HAP-1 (cell line): ENCODE measurements at regions not wholly inside any gene's neighbourhood (a gene's known extent, or its start where the extent isn't known, plus 50 kb on each side); places are given as distances from the start of the nearest gene placed in this dataset.
"Not testable (repeated sequence)": the region's sequence is repeated elsewhere in the genome, so short reads cannot be mapped to it uniquely, and the experiment has no call there.

Source experiments
- DNase-seq, 2 experiments: peaks; one replicate each; pipeline ENCODE4 v3.0.0-alpha.2; 2016 to 2020; ENCODE audit warnings: low spot score in 2 of 2
- H3K27me3 ChIP-seq: fragments of 250-450 bp; sonication (Bioruptor Pico); 2 replicates; pipeline ENCODE4 v1.5.1; 2020; ENCODE audit warnings: low read depth, mild to moderate bottlenecking, moderate library complexity
- H3K36me3 ChIP-seq: fragments of 250-450 bp; sonication (Bioruptor Pico); replicated peaks from 2 replicates; pipeline ENCODE4 v1.5.1; 2020; ENCODE audit warnings: mild to moderate bottlenecking
- H3K4me1 ChIP-seq: fragments of 250-450 bp; sonication (Bioruptor Pico); 2 replicates; pipeline ENCODE4 v1.5.1; 2020; ENCODE audit warnings: mild to moderate bottlenecking
- H3K4me3 ChIP-seq: fragments of 250-450 bp; sonication (Bioruptor Pico); 2 replicates; pipeline ENCODE4 v1.5.1; 2020; ENCODE audit warnings: mild to moderate bottlenecking, moderate library complexity
- H3K9me3 ChIP-seq: fragments of 250-450 bp; sonication (Bioruptor Pico); 2 replicates; pipeline ENCODE4 v1.5.1; 2020; ENCODE audit warnings: mild to moderate bottlenecking, moderate library complexity
- in situ Hi-C: fragments of 300-500 bp; cut with MboI; formaldehyde crosslinking; loops from 3 replicates; pipeline ENCODE4 v1.14.3; 2020; ENCODE audit warnings: low sequenced_read_pairs, inconsistent platforms, mixed read lengths

- Histone ChIP-seq H3K4me1 (no peaks in the 10 kb centered on the region), H3K36me3 (no peaks in the 10 kb centered on the region), H3K4me3 (no peak overlapping the region), H3K27me3 (no peaks in the 10 kb centered on the region), H3K9me3 (no peaks in the 10 kb centered on the region)
- no peak for DNase-seq
- in situ Hi-C loops: no loop called here
Measured at GRCh38 chr14:28299227-28299626, 467.4 kb upstream of the FOXG1 start.

GRCh38 chr14:28300356-28300755 lies 466.2 kb upstream of the FOXG1 start:
- H3K4me1 ChIP-seq: no peaks in the 10 kb centered on the region
- no peaks in the 10 kb centered on the region for H3K9me3 ChIP-seq
- in situ Hi-C loops: no loop called here
- H3K36me3 ChIP-seq: no peaks in the 10 kb centered on the region
- no peaks in the 10 kb centered on the region for H3K27me3 ChIP-seq
- DNase-seq: no peak
- H3K4me3 ChIP-seq: no peak overlapping the region

- H3K4me3 ChIP-seq: no peak overlapping the region
- no peaks in the 10 kb centered on the region for H3K9me3 ChIP-seq
- H3K27me3 ChIP-seq: no peaks in the 10 kb centered on the region
- DNase-seq: no peak
- H3K4me1 ChIP-seq: no peaks in the 10 kb centered on the region
- in situ Hi-C loops: no loop called here
- H3K36me3 ChIP-seq: no peaks in the 10 kb centered on the region
Measured at GRCh38 chr14:28301179-28301578, 465.4 kb upstream of the FOXG1 start.

GRCh38 chr14:28303248-28303647 lies 463.3 kb upstream of the FOXG1 start:
- Histone ChIP-seq H3K36me3 (no peaks in the 10 kb centered on the region), H3K4me1 (no peaks in the 10 kb centered on the region), H3K27me3 (no peaks in the 10 kb centered on the region), H3K9me3 (no peaks in the 10 kb centered on the region), H3K4me3 (no peak overlapping the region)
- in situ Hi-C loops: no loop called here
- no peak for DNase-seq

GRCh38 chr14:28305938-28306337 lies 460.6 kb upstream of the FOXG1 start:
- no peak for DNase-seq
- Histone ChIP-seq H3K36me3 (no peaks in the 10 kb centered on the region), H3K4me3 (no peak overlapping the region), H3K4me1 (no peaks in the 10 kb centered on the region), H3K27me3 (no peaks in the 10 kb centered on the region), H3K9me3 (no peaks in the 10 kb centered on the region)
- in situ Hi-C loops: no loop called here

GRCh38 chr14:28307506-28307905 lies 459.1 kb upstream of the FOXG1 start:
- no peak for DNase-seq
- in situ Hi-C loops: no loop called here
- H3K27me3 ChIP-seq: no peaks in the 10 kb centered on the region
- H3K4me1 ChIP-seq: no peaks in the 10 kb centered on the region
- no peak overlapping the region for H3K4me3 ChIP-seq
- H3K36me3 ChIP-seq: no peaks in the 10 kb centered on the region
- no peaks in the 10 kb centered on the region for H3K9me3 ChIP-seq

- Histone ChIP-seq H3K36me3 (no peaks in the 10 kb centered on the region), H3K9me3 (no peaks in the 10 kb centered on the region), H3K4me3 (no peak overlapping the region), H3K27me3 (no peaks in the 10 kb centered on the region), H3K4me1 (no peaks in the 10 kb centered on the region)
- DNase-seq: no peak
- in situ Hi-C loops: no loop called here
Measured at GRCh38 chr14:28308734-28309133, 457.9 kb upstream of the FOXG1 start.

GRCh38 chr14:28317890-28318675 lies 448.5 kb upstream of the FOXG1 start:
- in situ Hi-C loops, DNase-seq, H3K36me3 ChIP-seq, H3K4me3 ChIP-seq, H3K9me3 ChIP-seq, H3K4me1 ChIP-seq, H3K27me3 ChIP-seq: not testable (repeated sequence)

GRCh38 chr14:28321475-28322244 lies 444.9 kb upstream of the FOXG1 start:
- in situ Hi-C loops: no loop called here
- DNase-seq: no peak
- H3K27me3 ChIP-seq: no peaks in the 10 kb centered on the region
- no peak overlapping the region for H3K4me3 ChIP-seq
- H3K4me1 ChIP-seq: no peaks in the 10 kb centered on the region
- no peaks in the 10 kb centered on the region for H3K9me3 ChIP-seq
- H3K36me3 ChIP-seq: no peaks in the 10 kb centered on the region

- Histone ChIP-seq H3K9me3 (no peaks in the 10 kb centered on the region; the same call in 1 of the 2 replicates), H3K4me1 (no peaks in the 10 kb centered on the region), H3K27me3 (no peaks in the 10 kb centered on the region), H3K36me3 (no peaks in the 10 kb centered on the region), H3K4me3 (no peak overlapping the region)
- in situ Hi-C loops: no loop called here
- no peak for DNase-seq
Measured at GRCh38 chr14:28323366-28323765, 443.2 kb upstream of the FOXG1 start.

GRCh38 chr14:28323951-28324741 lies 442.4 kb upstream of the FOXG1 start:
- no peaks in the 10 kb centered on the region for H3K4me1 ChIP-seq
- H3K36me3 ChIP-seq: no peaks in the 10 kb centered on the region
- no peak overlapping the region for H3K4me3 ChIP-seq
- H3K27me3 ChIP-seq: no peaks in the 10 kb centered on the region
- in situ Hi-C loops: no loop called here
- no peaks in the 10 kb centered on the region; the same call in 1 of the 2 replicates for H3K9me3 ChIP-seq
- DNase-seq: no peak

GRCh38 chr14:28340816-28341215 lies 425.8 kb upstream of the FOXG1 start:
- H3K36me3 ChIP-seq: no peaks in the 10 kb centered on the region
- DNase-seq: no peak

GRCh38 chr14:28344381-28344780 lies 422.2 kb upstream of the FOXG1 start:
- no peak for DNase-seq
- Histone ChIP-seq H3K4me3 (no peak overlapping the region), H3K9me3 (peaks cover 4% of the 10 kb centered on the region; the same call in 1 of the 2 replicates), H3K27me3 (no peaks in the 10 kb centered on the region), H3K36me3 (no peaks in the 10 kb centered on the region), H3K4me1 (no peaks in the 10 kb centered on the region)
- in situ Hi-C loops: no loop called here

More at GRCh38 chr14:28340816-28341215, 425.8 kb upstream of the FOXG1 start:
- Histone ChIP-seq H3K27me3 (no peaks in the 10 kb centered on the region), H3K4me1 (no peaks in the 10 kb centered on the region), H3K4me3 (no peak overlapping the region), H3K9me3 (peaks cover 4% of the 10 kb centered on the region; the same call in 1 of the 2 replicates)
- in situ Hi-C loops: no loop called here

GRCh38 chr14:28348797-28349196 lies 417.8 kb upstream of the FOXG1 start:
- H3K9me3 ChIP-seq: peaks cover 4% of the 10 kb centered on the region
- no peaks in the 10 kb centered on the region for H3K4me1 ChIP-seq
- no peak for DNase-seq
- H3K27me3 ChIP-seq: no peaks in the 10 kb centered on the region
- in situ Hi-C loops: no loop called here
- H3K4me3 ChIP-seq: no peak overlapping the region
- H3K36me3 ChIP-seq: no peaks in the 10 kb centered on the region
